HG02678 (cell line): ENCODE measurements at regions not wholly inside any gene's neighbourhood (a gene's known extent, or its start where the extent isn't known, plus 50 kb on each side); places are given as distances from the start of the nearest gene placed in this dataset.

Source experiments
- ATAC-seq: cut with Tn5 transposase; IDR thresholded peaks from one replicate; pipeline ENCODE4 v1.9.1; 2021; ENCODE audit warnings: mild to moderate bottlenecking, moderate library complexity; ENCODE audit not compliant: unreplicated experiment

- ATAC-seq = no peak
Measured at GRCh38 chr2:106628377-106628776, 141.2 kb downstream of the CD8B2 start.

- ATAC-seq = no peak
Measured at GRCh38 chr2:106629981-106630380, 142.8 kb downstream of the CD8B2 start.

- no peak for ATAC-seq
Measured at GRCh38 chr2:106631281-106631680, 144.1 kb downstream of the CD8B2 start.

GRCh38 chr2:106638043-106638442 is 150.9 kb downstream of the CD8B2 start:
- ATAC-seq = no peak

- no peak for ATAC-seq
Measured at GRCh38 chr2:106638580-106638979, 151.4 kb downstream of the CD8B2 start.

- ATAC-seq = no peak
Measured at GRCh38 chr2:106642679-106643078, 155.5 kb downstream of the CD8B2 start.

- no peak for ATAC-seq
Measured at GRCh38 chr2:106644623-106645022, 157.5 kb downstream of the CD8B2 start.

GRCh38 chr2:106646605-106647004 is 159.4 kb downstream of the CD8B2 start:
- ATAC-seq = no peak

GRCh38 chr2:106649306-106649705 is 162.1 kb downstream of the CD8B2 start:
- no peak for ATAC-seq

GRCh38 chr2:106653465-106653864 is 166.3 kb downstream of the CD8B2 start:
- no peak for ATAC-seq

- ATAC-seq = no peak
Measured at GRCh38 chr2:106658616-106659015, 171.5 kb downstream of the CD8B2 start.

- ATAC-seq = peak; percentile 67
Measured at GRCh38 chr2:106664669-106665068, 177.5 kb downstream of the CD8B2 start.

- no peak for ATAC-seq
Measured at GRCh38 chr2:106667478-106668070, 180.4 kb downstream of the CD8B2 start.

- ATAC-seq = no peak
Measured at GRCh38 chr2:106685180-106685897, 198.2 kb downstream of the CD8B2 start.

- no peak for ATAC-seq
Measured at GRCh38 chr2:106686814-106687213, 199.2 kb downstream of the ST6GAL2 start.

- no peak for ATAC-seq
Measured at GRCh38 chr2:106694964-106695470, 190.9 kb downstream of the ST6GAL2 start.

GRCh38 chr2:106695919-106696318 is 190.0 kb downstream of the ST6GAL2 start:
- ATAC-seq = no peak

GRCh38 chr2:106700616-106701015 is 185.4 kb downstream of the ST6GAL2 start:
- ATAC-seq = no peak

- no peak for ATAC-seq
Measured at GRCh38 chr2:106701203-106702022, 184.6 kb downstream of the ST6GAL2 start.

GRCh38 chr2:106703161-106703560 is 182.8 kb downstream of the ST6GAL2 start:
- no peak for ATAC-seq

- ATAC-seq = no peak
Measured at GRCh38 chr2:106704798-106705197, 181.2 kb downstream of the ST6GAL2 start.

- ATAC-seq = no peak
Measured at GRCh38 chr2:106705877-106706276, 180.1 kb downstream of the ST6GAL2 start.
